ENCODE measurements at regions not wholly inside any gene's neighbourhood (a gene's known extent, or its start where the extent isn't known, plus 50 kb on each side); places are given as distances from the start of the nearest gene placed in this dataset.

DNA sequence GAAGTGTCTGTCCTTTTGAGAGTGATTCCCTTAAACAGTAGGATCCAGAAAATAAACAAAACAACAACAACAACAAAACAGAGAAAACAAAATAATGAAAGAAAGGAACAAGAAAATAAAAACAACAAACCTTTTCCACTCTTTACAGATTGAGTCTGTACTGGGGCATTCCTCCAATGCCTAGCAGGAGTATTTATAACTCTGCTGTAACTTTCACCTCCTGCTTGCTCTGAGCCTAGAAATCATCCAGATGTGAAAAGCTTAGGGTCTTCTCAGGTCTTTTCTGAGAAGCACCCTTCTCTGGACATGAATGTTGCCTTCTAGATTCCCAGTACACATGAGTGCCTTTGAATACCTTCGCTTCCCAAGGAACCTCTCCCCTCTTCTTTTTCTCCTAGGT lies 1239.4 kb downstream of the CNTNAP5 start:
- no peaks in the 10 kb centered on the region for H3K4me1 ChIP-seq (ENCODE audit: control insufficient read depth, insufficient read depth, low read length)
- 80% methylated on average over 1 of the region's 1 CpG for WGBS (ENCODE audit: insufficient coverage)
- no peak overlapping the region for H3K4me3 ChIP-seq (ENCODE audit: low read length)
- no peaks in the 10 kb centered on the region for H3K27me3 ChIP-seq (ENCODE audit: control insufficient read depth, insufficient read depth, low read length)
- no peak for DNase-seq
- H3K36me3 ChIP-seq (ENCODE audit: control insufficient read depth, insufficient read depth, low read length), result no peaks in the 10 kb centered on the region
- no peaks in the 10 kb centered on the region for H3K9me3 ChIP-seq (replicated peaks; ENCODE audit: control insufficient read depth, low read depth, low read length)
- H3K27ac ChIP-seq (ENCODE audit: low read length), result no peak overlapping the region

DNA sequence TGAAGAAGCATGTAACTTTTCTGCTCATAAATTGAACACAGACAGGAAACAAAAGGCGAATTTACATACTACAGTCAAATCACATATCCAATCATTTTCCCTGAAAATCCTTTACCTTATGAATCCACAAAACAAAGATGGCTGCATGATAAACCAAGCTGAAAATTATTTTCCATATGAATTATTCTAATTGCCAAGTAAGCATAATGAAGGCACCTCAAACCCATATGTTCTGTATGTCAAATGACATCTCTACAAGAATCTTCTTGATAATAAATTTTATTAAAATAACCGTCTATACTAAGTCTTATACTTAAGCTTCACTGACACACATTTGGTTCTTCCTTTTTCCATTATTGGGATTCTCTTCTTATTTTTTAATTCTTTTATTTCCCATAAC lies 1242.6 kb downstream of the CNTNAP5 start:
- H3K4me3 ChIP-seq (ENCODE audit: low read length), result no peak overlapping the region
- H3K27me3 ChIP-seq (ENCODE audit: control insufficient read depth, insufficient read depth, low read length), result no peaks in the 10 kb centered on the region
- no peaks in the 10 kb centered on the region for H3K4me1 ChIP-seq (ENCODE audit: control insufficient read depth, insufficient read depth, low read length)
- H3K27ac ChIP-seq (ENCODE audit: low read length), result no peak overlapping the region
- H3K9me3 ChIP-seq (replicated peaks; ENCODE audit: control insufficient read depth, low read depth, low read length), result no peaks in the 10 kb centered on the region
- no peak for DNase-seq
- WGBS (ENCODE audit: insufficient coverage), result 100% methylated on average over 1 of the region's 2 CpGs
- H3K36me3 ChIP-seq (ENCODE audit: control insufficient read depth, insufficient read depth, low read length), result no peaks in the 10 kb centered on the region

DNA sequence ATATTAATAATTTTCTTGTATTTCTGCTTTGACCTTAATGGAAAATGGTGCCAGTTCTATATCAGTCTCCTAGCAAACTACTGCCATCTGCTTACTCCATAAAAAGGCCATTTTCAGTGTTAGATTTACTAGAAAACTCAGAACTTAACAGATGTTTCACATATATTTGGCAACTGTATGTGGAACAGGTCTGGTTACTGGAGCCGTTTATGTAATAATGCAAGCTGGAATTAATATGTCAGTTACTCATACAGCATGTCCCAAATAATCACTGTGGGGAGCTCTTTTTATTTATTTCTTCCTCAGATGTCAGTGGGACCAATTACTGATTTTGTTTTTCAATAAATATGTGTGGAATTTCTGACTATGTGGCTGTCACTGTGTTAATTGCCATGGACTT lies 1247.6 kb downstream of the CNTNAP5 start:
- DNase-seq, result peak; percentile 92
- Histone ChIP-seq H3K36me3 (ENCODE audit: control insufficient read depth, insufficient read depth, low read length) (no peaks in the 10 kb centered on the region), H3K27me3 (ENCODE audit: control insufficient read depth, insufficient read depth, low read length) (no peaks in the 10 kb centered on the region), H3K4me3 (ENCODE audit: low read length) (no peak overlapping the region), H3K27ac (ENCODE audit: low read length) (no peak overlapping the region), H3K4me1 (ENCODE audit: control insufficient read depth, insufficient read depth, low read length) (no peaks in the 10 kb centered on the region), H3K9me3 (replicated peaks; ENCODE audit: control insufficient read depth, low read depth, low read length) (no peaks in the 10 kb centered on the region)
- WGBS (ENCODE audit: insufficient coverage), result no CpG with 5 or more reads among the region's 1 CpG

DNA sequence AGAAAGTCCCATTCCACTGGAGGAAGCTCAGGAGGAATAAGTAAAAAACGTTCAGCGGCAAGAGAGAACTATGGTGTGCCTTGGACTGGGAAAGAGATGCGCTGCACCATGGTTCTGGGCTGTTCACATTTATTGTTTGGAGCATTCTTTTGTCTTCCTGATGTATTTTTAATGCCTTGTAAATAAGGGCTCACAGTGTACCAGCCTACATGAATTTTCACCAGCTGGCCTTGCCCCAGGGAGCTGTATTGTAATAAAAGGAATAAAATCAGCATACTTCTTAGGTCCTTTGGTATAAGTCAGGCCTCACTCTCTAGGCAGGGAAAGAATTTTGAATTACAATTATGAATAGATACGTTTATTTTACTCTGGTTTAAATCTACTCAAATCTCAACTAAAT lies 1249.6 kb downstream of the CNTNAP5 start:
- no peaks in the 10 kb centered on the region for H3K4me1 ChIP-seq (ENCODE audit: control insufficient read depth, insufficient read depth, low read length)
- no peak overlapping the region for H3K27ac ChIP-seq (ENCODE audit: low read length)
- no peaks in the 10 kb centered on the region for H3K9me3 ChIP-seq (replicated peaks; ENCODE audit: control insufficient read depth, low read depth, low read length)
- H3K27me3 ChIP-seq (ENCODE audit: control insufficient read depth, insufficient read depth, low read length), result no peaks in the 10 kb centered on the region
- no peaks in the 10 kb centered on the region for H3K36me3 ChIP-seq (ENCODE audit: control insufficient read depth, insufficient read depth, low read length)
- H3K4me3 ChIP-seq (ENCODE audit: low read length), result no peak overlapping the region
- no peak for DNase-seq
- WGBS (ENCODE audit: insufficient coverage), result no CpG with 5 or more reads among the region's 4 CpGs

DNA sequence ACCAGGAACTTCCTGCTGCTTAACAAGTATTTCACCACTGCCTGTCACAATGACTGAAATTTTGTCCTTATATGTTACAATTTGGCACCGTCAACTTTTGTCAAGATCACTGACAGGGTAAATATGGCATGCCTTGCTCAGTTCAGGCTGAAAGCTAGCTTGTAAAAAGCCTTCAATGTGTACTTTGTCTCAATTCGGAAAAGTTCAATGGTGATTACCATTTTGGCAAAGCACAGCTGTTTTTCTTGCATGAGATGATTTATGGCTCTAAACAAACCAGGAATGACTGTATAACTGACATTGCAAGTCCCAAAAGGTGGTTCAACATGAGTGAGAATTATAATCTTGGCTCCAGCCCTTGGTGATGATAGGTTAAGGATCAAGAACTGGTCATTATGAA lies 1255.2 kb downstream of the CNTNAP5 start:
- Histone ChIP-seq H3K4me3 (ENCODE audit: low read length) (no peak overlapping the region), H3K9me3 (replicated peaks; ENCODE audit: control insufficient read depth, low read depth, low read length) (no peaks in the 10 kb centered on the region), H3K36me3 (ENCODE audit: control insufficient read depth, insufficient read depth, low read length) (no peaks in the 10 kb centered on the region), H3K27ac (ENCODE audit: low read length) (no peak overlapping the region), H3K4me1 (ENCODE audit: control insufficient read depth, insufficient read depth, low read length) (no peaks in the 10 kb centered on the region), H3K27me3 (ENCODE audit: control insufficient read depth, insufficient read depth, low read length) (no peaks in the 10 kb centered on the region)
- 30% methylated on average over 2 of the region's 2 CpGs for WGBS (ENCODE audit: insufficient coverage)
- DNase-seq, result no peak

DNA sequence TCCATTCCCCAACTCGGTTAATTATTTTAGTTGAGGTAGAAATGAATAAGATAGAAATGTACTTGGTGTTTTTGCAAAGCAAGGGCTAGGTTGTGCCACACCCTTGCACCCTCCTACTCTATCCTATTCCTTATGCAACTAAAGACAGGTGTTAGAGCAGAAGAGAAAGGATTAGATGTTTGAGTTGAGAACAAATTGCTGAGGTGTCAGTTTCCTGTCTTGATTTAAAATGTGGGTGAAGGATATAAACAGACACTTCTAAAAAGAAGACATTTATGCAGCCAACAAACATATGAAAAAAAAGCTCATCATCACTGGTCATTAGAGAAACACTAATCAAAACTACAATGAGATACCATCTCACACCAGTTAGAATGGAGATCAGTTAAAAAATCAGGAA lies 1256.2 kb downstream of the CNTNAP5 start:
- Histone ChIP-seq H3K36me3 (ENCODE audit: control insufficient read depth, insufficient read depth, low read length) (no peaks in the 10 kb centered on the region), H3K27me3 (ENCODE audit: control insufficient read depth, insufficient read depth, low read length) (no peaks in the 10 kb centered on the region), H3K27ac (ENCODE audit: low read length) (no peak overlapping the region), H3K4me1 (ENCODE audit: control insufficient read depth, insufficient read depth, low read length) (no peaks in the 10 kb centered on the region), H3K9me3 (replicated peaks; ENCODE audit: control insufficient read depth, low read depth, low read length) (no peaks in the 10 kb centered on the region), H3K4me3 (ENCODE audit: low read length) (no peak overlapping the region)
- no peak for DNase-seq
- WGBS (ENCODE audit: insufficient coverage), result no CpG with 5 or more reads among the region's 1 CpG

DNA sequence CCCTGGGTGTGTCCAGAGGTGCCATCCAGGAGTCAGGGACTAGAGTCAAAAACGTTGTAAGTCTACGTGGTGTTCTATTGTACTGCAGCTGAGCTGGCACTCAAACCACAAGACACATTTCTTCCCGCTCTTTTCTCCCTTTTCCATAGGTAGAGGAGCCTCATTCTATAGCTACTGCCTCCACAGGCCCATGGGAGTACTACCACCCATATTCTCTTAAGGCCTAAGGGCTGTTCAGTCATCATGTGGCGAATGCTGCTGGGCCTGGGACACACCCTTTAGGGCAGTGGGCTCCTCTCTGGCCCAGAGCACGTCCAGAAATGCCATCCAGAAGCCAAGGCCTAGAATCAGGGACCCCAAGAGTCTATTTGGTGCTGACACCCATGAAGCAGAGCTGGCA lies 1271.7 kb downstream of the CNTNAP5 start:
- Histone ChIP-seq H3K27ac (ENCODE audit: low read length) (no peak overlapping the region), H3K4me1 (ENCODE audit: control insufficient read depth, insufficient read depth, low read length) (no peaks in the 10 kb centered on the region), H3K27me3 (ENCODE audit: control insufficient read depth, insufficient read depth, low read length) (no peaks in the 10 kb centered on the region), H3K9me3 (replicated peaks; ENCODE audit: control insufficient read depth, low read depth, low read length) (peaks cover 13% of the 10 kb centered on the region), H3K36me3 (ENCODE audit: control insufficient read depth, insufficient read depth, low read length) (no peaks in the 10 kb centered on the region), H3K4me3 (ENCODE audit: low read length) (no peak overlapping the region)
- 70% methylated on average over 5 of the region's 5 CpGs for WGBS (ENCODE audit: insufficient coverage)
- no peak for DNase-seq

DNA sequence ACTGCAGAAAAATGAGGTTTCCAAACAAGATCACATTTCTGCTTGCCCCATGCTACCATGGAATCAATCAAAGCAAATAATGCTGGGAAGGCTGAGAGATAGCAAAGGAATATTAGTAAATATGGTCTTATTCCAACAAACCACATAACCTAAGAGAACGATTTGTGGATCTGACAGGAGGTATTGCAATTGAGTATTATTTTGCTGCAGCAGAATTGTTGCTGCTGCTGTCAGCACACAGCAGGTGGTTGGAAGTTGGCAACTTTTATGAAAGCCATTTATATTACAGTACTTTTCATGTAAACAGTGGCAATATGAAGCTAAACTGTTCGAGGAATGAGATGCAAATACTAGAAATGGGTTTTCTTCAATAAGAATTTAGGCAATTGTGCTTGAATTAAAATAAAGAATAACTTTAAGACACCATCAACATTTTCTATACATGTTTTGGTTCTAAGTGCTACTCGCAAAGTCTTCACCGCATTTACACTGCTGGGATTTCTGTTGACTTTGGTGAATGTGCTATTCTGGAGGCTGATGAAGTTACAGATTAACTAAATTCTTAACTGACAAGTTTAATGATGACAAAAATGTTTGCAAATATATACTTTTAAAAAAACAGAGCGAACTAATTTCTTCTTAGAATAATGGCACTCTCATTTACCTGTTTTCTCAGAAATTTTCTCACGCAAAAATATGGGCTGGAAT lies 1285.7 kb downstream of the CNTNAP5 start:
- Histone ChIP-seq H3K36me3 (ENCODE audit: control insufficient read depth, insufficient read depth, low read length) (no peaks in the 10 kb centered on the region), H3K4me1 (ENCODE audit: control insufficient read depth, insufficient read depth, low read length) (no peaks in the 10 kb centered on the region), H3K4me3 (ENCODE audit: low read length) (no peak overlapping the region), H3K27me3 (ENCODE audit: control insufficient read depth, insufficient read depth, low read length) (no peaks in the 10 kb centered on the region), H3K9me3 (replicated peaks; ENCODE audit: control insufficient read depth, low read depth, low read length) (no peaks in the 10 kb centered on the region), H3K27ac (ENCODE audit: low read length) (no peak overlapping the region)
- WGBS (ENCODE audit: insufficient coverage), result no CpG with 5 or more reads among the region's 6 CpGs
- no peak for DNase-seq

DNA sequence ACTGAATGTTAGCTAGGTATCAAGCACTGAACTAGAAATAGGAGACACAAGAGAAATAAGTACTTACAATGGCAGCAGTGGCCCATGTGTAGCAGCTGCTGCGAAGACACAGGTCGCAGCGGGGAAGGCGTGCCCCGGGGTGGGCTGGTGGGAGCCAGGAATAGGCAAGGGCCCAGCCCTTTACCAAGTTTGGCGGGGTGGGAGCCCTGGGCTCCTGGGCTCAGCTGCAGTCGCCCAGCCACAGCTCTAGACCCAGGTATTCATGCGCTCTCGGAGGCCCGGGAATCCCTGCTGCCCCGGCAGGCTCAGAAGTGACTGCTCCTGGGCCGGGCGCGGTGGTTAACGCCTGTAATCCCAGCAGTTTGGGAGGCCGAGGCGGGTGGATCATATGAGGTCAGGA lies 1287.3 kb downstream of the CNTNAP5 start:
- Histone ChIP-seq H3K27ac (ENCODE audit: low read length) (no peak overlapping the region), H3K27me3 (ENCODE audit: control insufficient read depth, insufficient read depth, low read length) (no peaks in the 10 kb centered on the region), H3K36me3 (ENCODE audit: control insufficient read depth, insufficient read depth, low read length) (no peaks in the 10 kb centered on the region), H3K4me1 (ENCODE audit: control insufficient read depth, insufficient read depth, low read length) (no peaks in the 10 kb centered on the region), H3K4me3 (ENCODE audit: low read length) (no peak overlapping the region), H3K9me3 (replicated peaks; ENCODE audit: control insufficient read depth, low read depth, low read length) (no peaks in the 10 kb centered on the region)
- WGBS (ENCODE audit: insufficient coverage), result 93% methylated on average over 14 of the region's 17 CpGs
- DNase-seq, result no peak

DNA sequence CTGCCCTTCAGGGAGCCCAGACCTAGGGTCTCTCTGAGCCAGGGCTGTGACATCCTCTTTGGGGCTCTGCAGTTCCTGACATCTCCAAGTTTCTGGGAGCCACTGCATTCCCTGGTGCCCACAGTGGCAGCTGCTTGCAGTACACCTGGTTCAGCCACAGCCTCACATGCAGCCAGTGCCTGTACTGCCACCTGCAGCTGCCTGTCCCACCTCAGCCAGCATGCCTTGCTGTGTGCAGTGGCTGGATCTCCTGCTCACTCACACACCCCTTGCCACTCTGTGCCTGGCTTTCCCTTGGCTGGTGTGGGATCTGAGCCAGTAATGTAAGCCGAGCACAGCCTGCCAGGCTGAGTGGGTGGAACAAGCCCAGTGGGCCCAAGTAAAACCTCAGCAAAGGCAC lies 1288.7 kb downstream of the CNTNAP5 start:
- Histone ChIP-seq H3K36me3 (ENCODE audit: control insufficient read depth, insufficient read depth, low read length) (no peaks in the 10 kb centered on the region), H3K9me3 (replicated peaks; ENCODE audit: control insufficient read depth, low read depth, low read length) (no peaks in the 10 kb centered on the region), H3K27me3 (ENCODE audit: control insufficient read depth, insufficient read depth, low read length) (no peaks in the 10 kb centered on the region), H3K4me3 (ENCODE audit: low read length) (no peak overlapping the region), H3K27ac (ENCODE audit: low read length) (no peak overlapping the region), H3K4me1 (ENCODE audit: control insufficient read depth, insufficient read depth, low read length) (no peaks in the 10 kb centered on the region)
- no peak for DNase-seq
- 40% methylated on average over 1 of the region's 1 CpG for WGBS (ENCODE audit: insufficient coverage)

DNA sequence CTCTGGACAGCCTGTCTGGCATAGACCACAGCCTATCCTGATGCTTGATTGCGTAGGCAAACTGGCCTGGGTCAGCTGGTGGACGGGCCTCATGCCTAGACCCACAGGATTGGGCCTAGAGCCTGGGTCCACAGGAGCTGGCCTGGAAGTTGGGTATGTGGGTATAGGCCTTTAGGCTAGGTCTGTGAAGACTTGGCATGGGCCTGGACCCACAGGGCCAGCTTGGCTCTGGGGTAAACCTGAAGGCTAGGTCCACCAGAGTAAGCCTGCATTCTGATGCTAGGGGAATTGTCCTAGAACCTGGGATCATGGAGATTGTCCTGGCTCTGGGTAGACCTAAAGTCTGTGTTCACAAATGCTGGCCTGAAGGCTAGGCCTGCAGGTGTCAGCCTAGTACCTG lies 1293.7 kb downstream of the CNTNAP5 start:
- no peaks in the 10 kb centered on the region for H3K4me1 ChIP-seq (ENCODE audit: control insufficient read depth, insufficient read depth, low read length)
- no peak for DNase-seq
- WGBS (ENCODE audit: insufficient coverage), result 95% methylated on average over 2 of the region's 2 CpGs
- no peaks in the 10 kb centered on the region for H3K36me3 ChIP-seq (ENCODE audit: control insufficient read depth, insufficient read depth, low read length)
- H3K27ac ChIP-seq (ENCODE audit: low read length), result no peak overlapping the region
- H3K4me3 ChIP-seq (ENCODE audit: low read length), result no peak overlapping the region
- H3K27me3 ChIP-seq (ENCODE audit: control insufficient read depth, insufficient read depth, low read length), result no peaks in the 10 kb centered on the region
- no peaks in the 10 kb centered on the region for H3K9me3 ChIP-seq (replicated peaks; ENCODE audit: control insufficient read depth, low read depth, low read length)
